ENCODE measurements at regions not wholly inside any gene's neighbourhood (a gene's known extent, or its start where the extent isn't known, plus 50 kb on each side); places are given as distances from the start of the nearest gene placed in this dataset.

DNA sequence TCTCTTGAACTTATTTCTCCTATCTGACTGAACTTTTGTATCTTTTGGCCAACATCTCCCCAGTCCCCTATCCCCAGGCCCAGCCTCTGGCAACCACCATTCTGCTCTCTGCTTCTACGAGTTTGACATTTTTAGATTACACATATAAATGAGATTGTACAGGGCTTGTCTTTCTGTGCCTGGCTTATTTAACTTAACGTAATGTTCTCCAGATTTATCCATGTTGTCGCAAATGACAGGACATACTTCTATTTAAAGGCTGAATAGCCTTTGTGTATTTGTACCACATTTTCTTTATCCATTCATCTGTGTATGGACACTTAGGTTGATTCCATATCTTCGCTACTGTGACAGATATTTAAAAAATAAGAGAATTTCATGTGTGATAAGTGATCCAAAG is 98.6 kb downstream of the LSMEM1 start:
- Histone ChIP-seq H3K4me2 (ENCODE audit: low read depth, low read length) (no peak overlapping the region), H3K9ac (ENCODE audit: insufficient read depth, low read depth, low read length) (no peak overlapping the region), H3K4me1 (ENCODE audit: insufficient read depth, low read length) (0 out of 2 replicates have a peak, but pooled peaks cover 9% of the 10 kb centered on the region), H3K36me3 (replicated peaks in 1 of 2; ENCODE audit: control insufficient read depth in 1 of 2, insufficient read depth in 2 of 2, low read length in 2 of 2) (no peaks in the 10 kb centered on the region), H3K27ac (ENCODE audit: extremely low read length, insufficient read depth, low read length) (no peak overlapping the region), H3K9me3 (ENCODE audit: low read length) (no peaks in the 10 kb centered on the region), H3K4me3 (replicated peaks in 1 of 3; ENCODE audit: insufficient read depth in 1 of 3, low read depth in 2 of 3, low read length in 3 of 3) (no peak overlapping the region), H3K27me3 (ENCODE audit: control insufficient read depth in 1 of 2, insufficient read depth in 2 of 2, low read length in 2 of 2) (0 out of 5 replicates have a peak, but pooled peaks cover 0 to 4% of the 10 kb centered on the region in 2 experiments), H2AFZ (ENCODE audit: low read length) (no peak overlapping the region), H3K79me2 (ENCODE audit: insufficient read depth, low read length) (no peaks in the 10 kb centered on the region), H4K20me1 (ENCODE audit: insufficient read depth, low read length) (no peaks in the 10 kb centered on the region)
- no TSS peak for BruUV-seq (replicated peaks)
- POLR2A ChIA-PET: no interaction called here
- no peak for DNase-seq (ENCODE audit: low spot score)
- ATAC-seq: no peak
- 30% methylated on average over 4 of the region's 4 CpGs for WGBS (ENCODE audit: low lambda C conversion rate)
- in situ Hi-C loops (cut with HindIII; ENCODE audit: extremely low pct_ligation_motif_present, low pct_unique_long_range_greater_than_20kb): no loop called here
- CTCF ChIA-PET (ENCODE audit: low intra/inter-chr PET ratio, low total read pairs): no interaction called here
- TF ChIP-seq ZNF839 (CRISPR knock-in tag; IDR thresholded peaks at IDR 0.05; ENCODE audit: borderline replicate concordance): no peak
- TF ChIP-seq PAX8 (CRISPR knock-in tag; IDR thresholded peaks at IDR 0.05; ENCODE audit: borderline replicate concordance): no peak
- no peak for TF ChIP-seq XBP1 (CRISPR knock-in tag; IDR thresholded peaks at IDR 0.05)
- TF ChIP-seq, protein P1, sequence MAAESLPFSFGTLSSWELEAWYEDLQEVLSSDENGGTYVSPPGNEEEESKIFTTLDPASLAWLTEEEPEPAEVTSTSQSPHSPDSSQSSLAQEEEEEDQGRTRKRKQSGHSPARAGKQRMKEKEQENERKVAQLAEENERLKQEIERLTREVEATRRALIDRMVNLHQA (CRISPR knock-in tag; IDR thresholded peaks at IDR 0.05): no peak
- no peak for TF ChIP-seq NFYB (CRISPR knock-in tag; IDR thresholded peaks at IDR 0.05)
- TF ChIP-seq, protein P2, sequence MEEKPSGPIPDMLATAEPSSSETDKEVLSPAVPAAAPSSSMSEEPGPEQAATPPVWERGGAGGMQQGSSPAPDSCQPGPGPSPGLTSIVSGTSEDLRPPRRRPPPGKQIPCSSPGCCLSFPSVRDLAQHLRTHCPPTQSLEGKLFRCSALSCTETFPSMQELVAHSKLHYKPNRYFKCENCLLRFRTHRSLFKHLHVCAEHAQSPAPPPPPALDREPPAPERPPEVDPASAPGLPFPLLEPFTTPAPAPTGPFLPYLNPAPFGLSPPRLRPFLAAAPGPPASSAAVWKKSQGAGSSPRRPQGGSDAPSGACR (CRISPR knock-in tag; IDR thresholded peaks at IDR 0.05): no peak
- no peak for FAIRE-seq
- intact Hi-C loops (cut with micrococcal nuclease; ENCODE audit: unreplicated experiment): no loop called here

DNA sequence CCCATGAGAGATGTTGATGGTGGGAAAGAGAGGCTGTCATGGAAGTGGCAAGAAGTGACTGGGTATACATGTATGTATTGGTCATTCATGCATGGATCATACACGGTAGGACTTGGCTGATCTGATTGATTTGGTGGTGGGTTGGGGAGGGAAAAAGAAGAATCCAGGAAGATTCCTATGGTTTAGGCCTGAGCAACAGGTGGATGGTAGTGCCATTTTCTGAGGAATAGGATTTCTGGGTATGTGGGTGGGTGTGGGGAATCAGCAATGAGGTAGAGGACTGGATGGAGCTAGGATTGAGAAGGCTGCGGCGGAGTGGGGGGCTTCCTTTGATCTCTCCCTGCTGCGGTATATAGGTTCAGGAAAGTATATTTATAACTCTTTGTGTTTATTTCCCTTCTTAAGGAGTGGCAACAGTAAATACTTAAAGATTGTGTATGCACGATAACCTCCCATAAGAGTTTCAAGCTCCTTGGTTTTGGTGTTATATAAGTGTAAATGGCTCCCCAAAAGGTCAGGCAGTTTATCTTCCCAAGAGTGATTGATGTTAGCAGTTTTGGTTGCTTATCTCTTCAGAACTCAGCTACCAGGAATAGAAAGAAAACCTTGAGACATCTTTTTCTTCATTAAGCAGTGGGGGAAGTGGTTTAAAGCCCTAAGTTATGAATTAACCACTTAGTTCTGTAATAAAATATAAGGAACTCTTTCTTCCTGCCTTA is 100.1 kb downstream of the LSMEM1 start:
- WGBS (ENCODE audit: low lambda C conversion rate): 65% methylated on average over 5 of the region's 5 CpGs
- H3K4me3 ChIP-seq (replicated peaks in 1 of 3; ENCODE audit: insufficient read depth in 1 of 3, low read depth in 2 of 3, low read length in 3 of 3): no peak overlapping the region
- no peak overlapping the region for H2AFZ ChIP-seq (ENCODE audit: low read length)
- no peak for FAIRE-seq
- no TSS peak for BruUV-seq (replicated peaks)
- H3K4me2 ChIP-seq (ENCODE audit: low read depth, low read length): no peak overlapping the region
- 0 out of 2 replicates have a peak, but pooled peaks cover 5% of the 10 kb centered on the region for H3K4me1 ChIP-seq (ENCODE audit: insufficient read depth, low read length)
- H3K9ac ChIP-seq (ENCODE audit: insufficient read depth, low read depth, low read length): no peak overlapping the region
- no peaks in the 10 kb centered on the region for H3K9me3 ChIP-seq (ENCODE audit: low read length)
- no peak for ATAC-seq
- intact Hi-C loops (cut with micrococcal nuclease; ENCODE audit: unreplicated experiment): no loop called here
- ChIA-PET CTCF (ENCODE audit: low intra/inter-chr PET ratio, low total read pairs) (no interaction called here), POLR2A (no interaction called here)
- no peaks in the 10 kb centered on the region for H3K36me3 ChIP-seq (replicated peaks in 1 of 2; ENCODE audit: control insufficient read depth in 1 of 2, insufficient read depth in 2 of 2, low read length in 2 of 2)
- in situ Hi-C loops (cut with HindIII; ENCODE audit: extremely low pct_ligation_motif_present, low pct_unique_long_range_greater_than_20kb): no loop called here
- DNase-seq (ENCODE audit: low spot score): no peak
- no peaks in the 10 kb centered on the region for H3K79me2 ChIP-seq (ENCODE audit: insufficient read depth, low read length)
- no peaks in the 10 kb centered on the region for H4K20me1 ChIP-seq (ENCODE audit: insufficient read depth, low read length)
- H3K27ac ChIP-seq (ENCODE audit: extremely low read length, insufficient read depth, low read length): no peak overlapping the region
- no peaks in the 10 kb centered on the region for H3K27me3 ChIP-seq (ENCODE audit: control insufficient read depth in 1 of 2, insufficient read depth in 2 of 2, low read length in 2 of 2)
- TF ChIP-seq CHD2 (IDR thresholded peaks at IDR 0.05; ENCODE audit: low read depth, low read length) (no peak), ZKSCAN1 (IDR thresholded peaks at IDR 0.05; ENCODE audit: low read length) (no peak)
- TF ChIP-seq, protein P3, sequence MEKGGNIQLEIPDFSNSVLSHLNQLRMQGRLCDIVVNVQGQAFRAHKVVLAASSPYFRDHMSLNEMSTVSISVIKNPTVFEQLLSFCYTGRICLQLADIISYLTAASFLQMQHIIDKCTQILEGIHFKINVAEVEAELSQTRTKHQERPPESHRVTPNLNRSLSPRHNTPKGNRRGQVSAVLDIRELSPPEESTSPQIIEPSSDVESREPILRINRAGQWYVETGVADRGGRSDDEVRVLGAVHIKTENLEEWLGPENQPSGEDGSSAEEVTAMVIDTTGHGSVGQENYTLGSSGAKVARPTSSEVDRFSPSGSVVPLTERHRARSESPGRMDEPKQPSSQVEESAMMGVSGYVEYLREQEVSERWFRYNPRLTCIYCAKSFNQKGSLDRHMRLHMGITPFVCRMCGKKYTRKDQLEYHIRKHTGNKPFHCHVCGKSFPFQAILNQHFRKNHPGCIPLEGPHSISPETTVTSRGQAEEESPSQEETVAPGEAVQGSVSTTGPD (CRISPR knock-in tag; IDR thresholded peaks at IDR 0.05): no peak
- TF ChIP-seq, protein P4, sequence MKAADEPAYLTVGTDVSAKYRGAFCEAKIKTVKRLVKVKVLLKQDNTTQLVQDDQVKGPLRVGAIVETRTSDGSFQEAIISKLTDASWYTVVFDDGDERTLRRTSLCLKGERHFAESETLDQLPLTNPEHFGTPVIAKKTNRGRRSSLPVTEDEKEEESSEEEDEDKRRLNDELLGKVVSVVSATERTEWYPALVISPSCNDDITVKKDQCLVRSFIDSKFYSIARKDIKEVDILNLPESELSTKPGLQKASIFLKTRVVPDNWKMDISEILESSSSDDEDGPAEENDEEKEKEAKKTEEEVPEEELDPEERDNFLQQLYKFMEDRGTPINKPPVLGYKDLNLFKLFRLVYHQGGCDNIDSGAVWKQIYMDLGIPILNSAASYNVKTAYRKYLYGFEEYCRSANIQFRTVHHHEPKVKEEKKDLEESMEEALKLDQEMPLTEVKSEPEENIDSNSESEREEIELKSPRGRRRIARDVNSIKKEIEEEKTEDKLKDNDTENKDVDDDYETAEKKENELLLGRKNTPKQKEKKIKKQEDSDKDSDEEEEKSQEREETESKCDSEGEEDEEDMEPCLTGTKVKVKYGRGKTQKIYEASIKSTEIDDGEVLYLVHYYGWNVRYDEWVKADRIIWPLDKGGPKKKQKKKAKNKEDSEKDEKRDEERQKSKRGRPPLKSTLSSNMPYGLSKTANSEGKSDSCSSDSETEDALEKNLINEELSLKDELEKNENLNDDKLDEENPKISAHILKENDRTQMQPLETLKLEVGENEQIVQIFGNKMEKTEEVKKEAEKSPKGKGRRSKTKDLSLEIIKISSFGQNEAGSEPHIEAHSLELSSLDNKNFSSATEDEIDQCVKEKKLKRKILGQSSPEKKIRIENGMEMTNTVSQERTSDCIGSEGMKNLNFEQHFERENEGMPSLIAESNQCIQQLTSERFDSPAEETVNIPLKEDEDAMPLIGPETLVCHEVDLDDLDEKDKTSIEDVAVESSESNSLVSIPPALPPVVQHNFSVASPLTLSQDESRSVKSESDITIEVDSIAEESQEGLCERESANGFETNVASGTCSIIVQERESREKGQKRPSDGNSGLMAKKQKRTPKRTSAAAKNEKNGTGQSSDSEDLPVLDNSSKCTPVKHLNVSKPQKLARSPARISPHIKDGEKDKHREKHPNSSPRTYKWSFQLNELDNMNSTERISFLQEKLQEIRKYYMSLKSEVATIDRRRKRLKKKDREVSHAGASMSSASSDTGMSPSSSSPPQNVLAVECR (CRISPR knock-in tag; IDR thresholded peaks at IDR 0.05; ENCODE audit: borderline replicate concordance): no peak

Measured in HepG2 (cell line).